CD4-positive, alpha-beta T cell treated with Interferon alpha-2 for 1 hour (primary cell): ENCODE measurements at regions not wholly inside any gene's neighbourhood (a gene's known extent, or its start where the extent isn't known, plus 50 kb on each side); places are given as distances from the start of the nearest gene placed in this dataset.

Experiments used
- DNase-seq, 2 donors: peaks; one replicate each; pipeline ENCODE4 v3.0.0-alpha.2; 2020 to 2022

DNA sequence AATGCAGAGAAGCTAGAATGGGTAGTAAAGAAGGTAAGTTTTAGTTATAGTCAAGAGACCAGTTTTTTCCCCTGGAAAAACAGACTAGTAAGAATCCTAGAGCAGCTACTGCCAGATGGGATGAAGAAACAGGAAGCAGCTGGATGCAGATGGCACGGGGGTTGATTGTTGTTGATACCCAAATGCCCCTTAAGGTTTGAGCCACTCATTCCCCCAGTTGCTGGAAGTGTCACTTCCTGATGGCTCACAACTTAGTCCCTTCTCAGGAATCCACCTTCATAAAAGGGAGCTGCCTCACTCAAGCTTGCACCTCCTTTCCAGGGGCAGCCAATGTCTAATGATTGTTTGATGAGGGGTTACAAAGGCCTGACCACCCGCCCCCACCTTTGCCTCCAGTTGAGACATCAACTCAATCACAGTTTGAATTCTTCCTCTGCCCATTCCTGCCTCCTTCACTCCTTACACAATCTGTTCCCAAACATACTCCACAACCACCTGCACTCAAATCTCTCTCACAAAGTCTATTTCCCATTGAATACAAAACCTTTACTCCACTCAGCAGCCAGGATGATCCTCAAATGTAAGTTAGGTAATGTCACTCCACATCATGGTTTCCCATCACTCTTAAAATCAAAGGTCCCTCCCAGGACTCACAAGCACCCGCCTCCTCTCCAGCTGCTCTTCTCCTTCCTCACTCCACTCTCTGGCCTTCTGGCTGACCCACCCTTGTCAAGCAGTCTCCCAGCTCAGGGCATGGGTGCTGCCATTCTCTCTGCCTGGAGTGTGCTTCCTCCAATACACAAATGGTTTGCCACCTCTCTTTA is 450.1 kb upstream of the THBS1 start:
- DNase-seq = no peak

DNA sequence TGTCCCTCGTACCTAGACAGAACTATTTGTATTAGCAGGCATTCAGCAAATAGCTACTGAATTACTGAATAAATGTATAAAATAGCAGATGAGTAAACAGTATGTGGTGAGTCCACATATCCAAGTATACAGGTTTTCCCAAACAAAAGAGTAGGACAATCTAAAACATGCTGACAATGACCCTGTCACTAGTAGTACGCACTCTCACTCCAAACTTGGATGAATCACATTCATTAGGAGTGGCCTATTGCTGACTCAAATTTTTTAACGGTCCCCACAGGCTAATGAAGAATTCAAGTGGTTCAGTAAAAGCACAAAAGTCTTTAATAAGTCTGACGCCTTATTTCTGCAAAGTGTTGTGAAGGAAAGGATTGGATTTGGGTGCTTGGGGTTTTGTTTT is 449.3 kb upstream of the THBS1 start:
- DNase-seq = no peak

DNA sequence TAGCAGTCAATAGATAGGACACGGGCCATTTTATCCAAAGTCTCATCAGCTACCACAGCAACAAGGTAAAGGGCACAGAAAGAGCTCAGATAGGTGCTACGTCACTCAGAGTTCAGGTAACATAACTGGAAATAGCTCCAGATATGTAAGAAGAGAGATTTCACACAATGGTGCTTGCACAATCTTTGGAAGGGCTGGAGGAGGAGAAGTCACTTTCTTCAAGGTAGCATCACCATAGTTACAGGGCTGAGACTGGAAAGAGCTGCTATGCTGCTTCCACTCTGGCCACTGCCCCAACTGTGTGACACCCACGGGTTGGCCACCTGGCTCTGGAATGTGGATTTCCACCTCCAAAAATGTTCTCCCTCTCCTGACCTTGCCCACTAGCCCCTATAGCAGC is 448.8 kb upstream of the THBS1 start:
- DNase-seq = no peak

DNA sequence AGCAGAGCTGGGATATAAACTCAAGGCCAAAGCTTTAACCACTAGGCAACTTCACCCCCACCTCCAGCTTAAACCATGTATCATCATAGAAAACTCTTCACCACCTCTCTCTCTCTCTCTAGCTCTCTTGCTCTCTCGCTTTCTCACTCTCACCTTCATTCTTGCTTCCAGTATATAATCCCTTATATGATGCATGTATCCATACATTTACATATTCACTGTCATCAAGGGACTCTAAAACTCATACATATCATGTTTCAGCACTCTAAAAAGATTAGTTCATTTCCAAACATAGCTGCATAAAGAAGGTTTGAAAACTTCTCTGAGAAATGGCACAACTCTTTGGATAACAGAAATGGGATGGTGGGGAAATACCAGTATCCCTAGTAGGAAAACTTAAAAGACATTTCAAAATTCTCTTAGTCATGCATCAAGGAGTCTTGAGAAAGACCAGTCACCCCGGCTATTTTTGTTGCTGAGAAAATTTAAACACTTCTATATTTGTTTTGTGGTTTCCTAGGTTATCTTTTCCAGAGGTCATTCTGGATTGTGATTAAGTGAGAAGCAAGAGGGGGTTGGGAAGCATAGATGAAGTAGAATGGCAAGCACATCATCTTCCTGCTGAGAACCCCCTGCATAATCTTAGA is 447.8 kb upstream of the THBS1 start:
- DNase-seq = no peak

DNA sequence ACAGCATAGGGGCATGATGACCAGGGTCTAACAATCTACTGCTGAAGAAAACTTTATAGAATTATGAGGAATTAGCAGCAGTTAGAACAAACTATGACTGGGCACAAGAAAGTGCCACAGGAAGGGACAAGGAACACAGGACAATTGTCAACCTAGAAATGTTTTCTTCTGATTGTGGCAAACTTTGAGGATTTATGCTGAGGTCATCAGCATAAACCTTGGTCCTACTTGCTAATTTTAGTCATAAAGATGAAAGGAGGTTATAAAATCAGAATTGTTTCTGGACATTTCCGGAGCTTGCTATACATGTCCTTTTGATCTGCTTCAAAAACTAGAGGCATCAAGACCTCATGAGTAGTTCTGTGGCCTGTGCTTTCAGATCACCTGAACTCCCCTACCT is 446.6 kb upstream of the THBS1 start:
- DNase-seq = no peak

DNA sequence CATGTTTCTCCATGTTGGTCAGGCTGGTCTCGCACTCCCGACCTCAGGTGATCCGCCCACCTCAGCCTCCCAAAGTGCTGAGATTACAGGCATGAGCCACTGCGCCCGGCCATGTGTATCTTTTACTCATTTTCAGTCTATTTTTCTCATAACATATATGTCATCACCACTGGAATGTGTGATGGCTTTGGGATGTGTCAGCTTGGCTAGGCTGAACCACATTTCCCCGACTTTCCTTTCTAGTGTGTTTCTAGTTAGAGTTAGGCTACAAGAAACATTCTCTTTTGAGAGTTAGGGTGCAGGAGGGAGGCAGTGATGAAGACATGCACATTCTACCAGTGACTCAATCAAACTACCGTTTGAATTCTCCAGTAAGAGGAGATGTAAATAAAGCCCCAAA is 444.9 kb upstream of the THBS1 start:
- no peak for DNase-seq

DNA sequence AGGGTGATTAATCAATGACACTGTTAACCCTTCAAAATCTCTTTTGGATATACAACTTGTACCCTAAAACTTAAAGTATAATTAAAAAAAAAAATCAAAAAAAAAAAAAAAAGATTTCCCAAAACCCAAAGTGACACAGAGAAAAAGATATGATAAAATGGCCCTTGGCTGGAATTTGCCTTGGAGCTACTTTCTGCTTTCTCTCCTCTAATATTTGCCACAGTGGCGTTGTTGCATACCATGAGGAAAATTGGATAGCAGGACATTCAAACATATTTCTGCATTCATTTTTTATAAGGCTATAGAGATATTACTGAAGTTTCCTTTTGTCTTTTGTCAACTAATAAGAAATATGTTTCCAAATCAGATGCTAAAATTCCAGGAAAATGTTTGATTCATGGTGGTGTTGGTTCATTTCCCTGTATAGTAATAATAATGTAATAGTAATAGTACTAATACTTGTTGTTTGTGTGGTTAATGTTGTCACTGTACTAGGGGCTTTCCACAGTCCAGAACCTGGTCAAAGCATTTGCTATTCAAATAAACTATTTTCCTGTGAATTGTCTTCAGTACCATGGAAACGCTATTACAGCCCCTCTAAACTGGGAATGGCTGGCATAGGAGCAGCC is 441.3 kb upstream of the THBS1 start:
- no peak for DNase-seq

DNA sequence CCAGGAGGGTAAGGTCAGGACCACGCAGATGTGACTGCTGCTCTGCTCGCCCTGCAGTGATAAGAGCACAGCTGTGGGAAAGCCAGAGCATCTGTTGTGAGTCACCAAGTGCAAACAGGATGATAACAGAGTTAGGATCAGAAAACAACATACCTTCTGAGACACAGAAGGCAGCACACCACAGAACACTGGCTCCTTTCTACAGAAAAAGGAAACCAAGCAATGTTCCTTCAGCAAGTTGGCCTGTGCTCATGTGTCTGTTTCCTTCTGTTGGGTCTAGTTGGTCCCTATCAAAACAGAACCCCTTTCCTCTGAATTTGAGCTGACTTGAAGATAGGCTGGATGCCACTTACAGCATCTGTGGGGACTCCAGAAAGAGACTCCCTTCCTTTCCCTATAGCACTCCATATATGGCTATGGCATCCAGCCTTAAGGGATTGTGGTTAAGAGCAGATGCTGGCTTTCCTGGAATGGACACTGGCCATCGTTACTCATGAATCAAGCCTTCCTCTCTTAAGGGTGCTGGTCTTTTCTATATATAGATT is 440.7 kb upstream of the THBS1 start:
- DNase-seq = no peak

DNA sequence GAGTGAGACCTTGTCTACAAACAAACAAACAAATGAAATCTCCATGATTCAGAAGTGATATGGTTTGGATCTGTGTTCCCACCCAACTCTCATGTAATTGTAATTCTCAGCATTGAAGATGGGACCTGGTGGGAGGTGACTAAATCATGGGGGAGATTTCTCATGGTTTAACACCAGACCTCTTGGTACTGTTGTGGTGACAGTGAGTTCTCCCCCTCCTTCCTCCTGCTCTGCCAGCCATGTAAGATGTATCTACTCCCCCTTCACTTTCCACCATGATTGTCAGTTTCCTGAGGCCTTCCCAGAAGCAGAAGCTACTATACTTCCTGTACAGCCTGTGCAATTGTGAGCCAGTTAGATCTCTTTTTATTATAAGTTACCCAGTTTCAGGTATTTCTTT is 438.4 kb upstream of the THBS1 start:
- no peak for DNase-seq

DNA sequence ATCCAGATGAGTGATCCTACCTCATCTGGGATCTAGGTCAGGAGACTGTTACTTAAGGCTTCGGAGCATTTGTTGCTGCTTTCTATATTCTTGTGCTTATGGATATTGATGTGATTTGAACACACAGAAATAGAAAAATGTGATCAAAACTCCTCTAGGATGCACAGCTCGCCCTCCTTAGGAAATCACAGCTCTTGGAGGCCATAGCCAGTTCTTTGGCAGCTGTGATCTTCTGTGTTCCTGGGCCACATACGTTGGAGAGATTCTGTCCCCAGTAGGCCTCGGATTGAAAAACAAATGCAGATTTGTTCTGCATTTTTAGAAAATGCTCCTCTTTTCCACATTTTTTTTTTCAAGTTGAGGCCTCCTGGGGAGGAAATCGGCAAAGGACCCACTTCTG is 437.4 kb upstream of the THBS1 start:
- no peak for DNase-seq

DNA sequence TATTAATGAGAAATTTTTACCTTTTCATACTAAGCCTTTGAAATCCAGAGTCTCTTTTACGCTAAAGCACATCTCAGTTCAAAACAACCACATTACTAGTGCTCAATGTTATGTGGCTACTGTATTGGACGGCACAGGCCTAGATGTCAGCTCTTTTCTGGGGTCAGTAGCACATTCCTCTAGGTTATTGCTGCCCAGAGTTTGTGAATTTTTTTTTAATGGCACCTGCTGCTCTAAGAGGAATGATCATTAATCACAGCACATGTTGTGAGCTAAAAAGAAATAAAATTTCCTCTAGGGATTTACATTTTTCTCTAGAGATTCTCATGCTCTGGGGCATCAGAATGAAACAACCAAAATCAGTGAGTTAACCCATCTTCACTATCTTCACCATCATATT is 436.8 kb upstream of the THBS1 start:
- DNase-seq = no peak

DNA sequence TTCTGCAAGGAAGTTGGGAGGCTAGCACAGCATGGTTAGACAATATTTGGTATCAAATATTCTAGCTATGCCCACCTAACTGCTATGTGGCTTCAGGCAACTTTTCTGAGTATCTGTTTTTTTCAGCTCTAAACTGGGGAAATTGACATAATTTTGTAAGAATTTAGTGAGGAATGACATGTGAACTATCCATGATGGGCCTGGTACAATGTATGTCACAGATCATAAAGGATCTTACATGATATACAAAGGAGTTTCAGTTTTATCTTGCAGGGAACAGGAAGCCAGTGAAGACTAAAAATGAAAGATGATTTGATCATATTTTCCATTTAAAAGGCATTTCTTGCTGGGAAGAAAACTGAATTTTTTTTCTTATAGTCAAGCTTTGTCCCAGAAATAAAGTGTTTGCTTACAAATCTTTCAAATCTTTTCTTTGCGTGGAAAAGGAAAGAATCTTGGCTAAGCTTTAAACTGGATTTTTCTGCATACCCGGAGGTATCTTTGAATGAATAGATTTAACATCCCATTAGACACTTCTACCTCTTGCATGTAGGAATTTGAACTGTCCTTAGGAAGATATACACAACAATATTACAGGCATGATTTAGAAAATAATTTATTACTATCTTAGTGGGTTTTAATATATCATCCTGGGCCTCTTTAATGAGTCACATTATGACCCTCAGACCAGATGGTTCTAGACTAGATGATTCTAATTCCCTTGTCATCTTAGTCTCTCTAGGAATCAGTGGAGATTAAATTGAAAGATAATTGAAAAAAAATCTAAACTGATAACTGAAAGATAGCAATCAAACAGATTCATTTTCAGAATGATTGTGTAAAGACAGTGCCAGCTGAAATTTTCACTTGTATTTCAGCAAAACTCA is 436.0 kb upstream of the THBS1 start:
- no peak for DNase-seq

DNA sequence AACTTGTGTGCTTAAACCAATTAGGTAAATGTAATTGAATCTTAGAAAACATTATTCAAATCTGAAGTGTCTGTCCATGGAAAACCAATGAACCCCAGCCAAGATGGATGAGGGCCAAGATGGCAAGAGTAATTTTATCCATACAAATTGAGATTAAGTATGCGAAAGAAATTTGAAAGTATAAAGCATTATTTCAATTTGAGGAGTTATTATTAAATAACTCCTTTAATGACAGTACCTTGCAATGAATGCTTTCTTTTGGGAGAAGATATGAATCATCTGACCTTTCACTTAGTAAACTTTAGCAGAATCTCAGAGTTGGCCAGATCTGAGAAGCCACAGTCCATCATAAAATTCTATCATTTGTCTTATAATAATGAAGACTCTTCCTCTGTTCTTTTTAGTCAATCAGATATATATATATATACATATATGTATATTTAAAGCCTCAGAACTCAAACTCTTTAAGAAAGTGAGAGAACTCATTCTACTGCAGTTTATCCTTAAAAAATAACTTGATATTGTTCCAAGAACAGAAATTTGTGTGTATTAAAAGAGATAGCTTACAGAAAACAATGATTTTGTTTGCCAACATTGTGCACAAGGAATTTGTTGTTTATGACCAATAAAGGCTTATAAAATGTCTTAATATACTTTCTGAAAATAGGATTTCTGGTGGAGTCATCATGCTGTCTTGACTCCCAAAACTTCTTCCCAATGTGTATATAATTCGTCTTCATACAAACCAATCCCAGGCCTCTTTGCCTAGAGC is 434.8 kb upstream of the THBS1 start:
- DNase-seq = no peak

DNA sequence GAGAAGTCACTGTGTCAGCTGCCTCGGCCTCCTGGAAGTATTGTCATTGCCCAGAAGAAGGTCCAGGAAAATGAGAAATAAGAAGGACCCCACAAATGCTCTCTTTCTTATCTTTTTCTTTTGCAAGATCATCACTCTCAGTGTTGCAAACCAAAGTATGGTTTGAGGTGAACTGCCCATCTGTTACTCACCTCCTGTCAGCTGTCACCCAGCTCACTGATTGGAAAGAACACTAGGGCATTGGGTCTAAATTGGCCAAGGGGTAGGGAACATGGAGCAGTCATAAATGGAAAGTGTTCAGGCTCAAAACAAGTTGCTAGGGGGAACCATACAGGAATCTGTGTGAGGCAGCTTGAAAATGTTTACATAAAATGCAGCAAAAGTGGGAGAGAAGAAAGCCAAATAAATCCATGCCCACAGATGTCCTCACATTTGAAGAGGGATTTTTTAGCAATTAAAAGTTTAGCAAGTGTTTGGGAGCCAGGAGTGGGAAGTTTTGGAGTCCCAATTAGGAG is 431.2 kb upstream of the THBS1 start:
- no peak for DNase-seq

DNA sequence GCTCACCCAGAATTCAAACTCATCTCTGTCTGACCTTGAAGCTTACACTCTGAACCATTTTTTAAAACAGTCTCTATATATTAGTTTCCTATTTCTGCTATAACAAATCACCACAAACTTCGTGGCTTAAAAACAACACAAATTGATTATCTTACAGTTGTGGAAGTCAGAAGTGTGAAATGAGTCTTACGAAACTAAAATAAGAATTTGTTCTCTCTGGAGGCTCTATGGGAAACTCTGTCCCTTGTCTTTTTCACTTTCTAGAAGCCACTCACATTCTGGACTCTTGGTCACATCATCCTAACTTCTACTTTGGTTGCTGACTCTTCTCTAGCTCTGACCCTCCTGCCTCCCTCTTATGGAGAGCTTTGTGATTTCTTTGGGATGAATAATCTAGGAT is 429.3 kb upstream of the THBS1 start:
- DNase-seq = no peak

DNA sequence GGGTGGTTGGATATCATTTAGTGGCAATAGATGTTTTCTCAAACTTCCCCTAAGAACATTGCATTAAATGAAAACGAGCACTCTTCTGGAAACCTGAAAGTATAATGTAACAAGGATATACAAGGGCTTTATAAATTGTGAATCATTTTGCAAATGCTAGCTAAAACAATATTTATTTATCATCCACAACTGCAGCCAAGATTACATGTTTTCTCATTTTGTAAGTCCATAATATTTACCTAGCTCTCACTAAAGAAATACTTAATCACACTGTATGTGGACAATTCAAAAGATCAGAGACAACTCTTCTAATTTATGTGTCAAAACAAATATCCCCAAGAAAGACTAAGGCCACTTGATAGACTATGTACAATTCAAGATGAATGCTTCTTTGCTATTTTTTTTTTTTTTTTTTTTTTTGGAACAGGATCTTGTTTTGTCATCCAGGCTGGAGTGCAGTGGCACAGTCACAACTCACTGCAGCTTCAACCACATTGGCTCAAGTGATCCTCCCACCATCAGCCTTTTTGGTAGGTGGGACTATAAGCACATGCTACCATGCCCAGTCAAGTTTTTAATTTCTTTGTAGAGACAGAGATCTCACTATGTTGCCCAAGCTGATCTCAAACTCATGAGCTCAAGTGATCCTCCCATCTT is 427.7 kb upstream of the THBS1 start:
- DNase-seq = no peak

DNA sequence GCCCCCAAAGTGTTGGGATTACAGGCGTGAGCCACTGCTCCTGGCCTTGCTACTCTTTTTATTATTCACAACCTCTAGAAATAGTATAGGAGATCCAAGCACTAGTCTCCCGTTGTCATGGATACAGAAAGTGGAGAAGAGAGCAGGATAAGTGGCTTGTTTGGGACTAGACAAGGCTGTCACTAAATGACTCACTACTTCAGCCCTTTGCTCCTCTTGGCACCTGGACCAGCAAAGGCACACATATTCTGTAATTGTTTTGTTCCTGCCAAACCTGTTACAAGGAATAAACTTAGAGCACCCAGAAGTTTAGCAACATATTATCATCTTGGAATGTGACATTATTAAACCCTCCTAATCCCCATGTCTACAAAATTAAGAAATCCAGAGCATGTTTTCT is 427.2 kb upstream of the THBS1 start:
- DNase-seq = no peak

DNA sequence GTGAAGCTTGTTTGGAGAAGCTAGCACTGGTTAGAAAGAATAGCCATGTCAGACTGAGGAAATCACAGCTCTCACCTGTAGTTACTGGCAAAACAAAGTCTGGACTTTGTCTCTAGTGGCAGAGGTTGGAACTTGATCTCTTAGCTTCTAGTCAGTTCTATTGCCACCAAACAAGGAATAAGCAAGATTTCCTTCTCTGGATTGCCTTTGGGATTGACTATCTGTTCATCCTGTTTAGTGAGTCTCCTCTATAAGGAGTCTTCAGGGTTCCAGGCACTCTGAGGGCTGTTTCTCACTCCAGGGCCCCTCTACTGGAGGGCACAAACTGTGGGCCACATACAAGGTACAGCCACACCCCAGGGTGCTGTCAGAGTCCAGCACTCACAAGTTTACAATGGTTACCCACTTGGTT is 426.6 kb upstream of the THBS1 start:
- no peak for DNase-seq

DNA sequence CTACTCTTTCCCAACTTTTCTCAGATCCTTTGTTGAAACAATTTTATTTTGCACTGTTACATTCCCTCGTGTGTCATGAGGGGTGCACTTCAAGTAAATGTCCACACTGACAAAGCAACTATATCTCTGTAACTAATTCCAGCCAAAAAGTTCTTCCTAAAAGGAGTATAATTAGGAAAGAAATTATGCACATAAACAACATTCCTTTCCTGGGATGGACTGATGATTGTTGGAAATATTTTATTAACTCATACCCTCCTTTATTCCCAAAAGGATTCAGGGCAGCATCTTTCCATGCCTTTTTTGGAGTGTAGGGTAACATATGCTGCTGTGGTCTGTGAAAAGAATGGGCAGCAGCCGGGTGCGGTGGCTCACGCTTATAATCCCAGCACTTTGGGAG is 426.1 kb upstream of the THBS1 start:
- DNase-seq = no peak

DNA sequence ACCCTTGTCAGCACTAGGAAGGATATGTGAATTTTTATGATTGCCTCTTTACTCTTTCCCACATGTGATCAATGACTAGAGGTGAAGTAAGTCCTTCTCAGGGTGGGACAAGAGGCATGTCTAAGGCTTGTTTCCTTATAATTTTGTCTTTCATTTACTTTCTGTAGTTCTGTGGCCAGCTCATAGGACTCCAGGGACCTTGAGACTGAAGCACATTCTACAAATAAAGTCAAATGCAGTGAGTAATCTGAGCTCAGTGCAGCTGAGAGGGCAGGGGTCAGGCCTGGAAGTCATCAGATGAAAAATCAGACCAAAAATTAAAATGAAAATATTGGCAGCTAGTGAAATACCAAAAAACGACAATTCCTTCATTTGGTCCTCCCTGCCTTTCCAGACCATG is 424.7 kb upstream of the THBS1 start:
- no peak for DNase-seq

DNA sequence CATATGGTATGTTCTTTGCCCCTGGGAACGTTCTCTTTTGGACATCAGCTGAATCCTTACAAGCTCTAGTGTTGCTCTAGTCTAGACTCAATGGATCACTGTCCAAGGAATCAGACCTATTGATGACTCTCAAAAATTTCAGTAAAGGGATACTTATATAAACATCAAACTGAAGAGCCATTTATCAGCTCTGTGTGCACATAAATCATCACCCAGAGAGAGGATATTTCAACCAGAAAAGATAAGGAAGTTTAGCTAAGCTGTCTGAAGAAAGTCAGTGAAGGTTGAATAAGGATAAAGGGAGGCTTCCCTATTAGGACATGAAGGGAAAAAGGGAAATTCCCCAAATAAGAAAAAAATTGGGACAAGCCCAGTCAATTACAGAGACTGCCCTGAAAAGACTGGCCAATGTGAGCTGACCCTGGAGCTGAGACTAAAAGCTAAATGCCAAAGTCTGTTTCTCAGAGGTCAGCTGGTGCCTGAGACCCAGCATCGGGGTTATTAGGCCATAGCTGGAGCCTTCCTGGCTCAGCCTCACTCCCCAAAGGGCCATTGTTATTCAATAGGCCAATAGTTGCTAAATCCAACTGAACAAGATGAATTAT is 424.1 kb upstream of the THBS1 start:
- DNase-seq = no peak
